Dendritic cell treated with granulocyte-macrophage colony-stimulating factor and Interleukin-4, amounts not matched to agents 40 ng/mL and 50 ng/mL, for 4 days (primary cell): ENCODE measurements at regions not wholly inside any gene's neighbourhood (a gene's known extent, or its start where the extent isn't known, plus 50 kb on each side); places are given as distances from the start of the nearest gene placed in this dataset.
"Not testable (repeated sequence)": the region's sequence is repeated elsewhere in the genome, so short reads cannot be mapped to it uniquely, and the experiment has no call there.

ENCODE experiments used
- H3K27ac Mint-ChIP-seq: one replicate; pipeline ENCODE4 v1.8.0; 2022; ENCODE audit warnings: mild to moderate bottlenecking, mixed read lengths
- H3K27me3 Mint-ChIP-seq: one replicate; pipeline ENCODE4 v1.8.0; 2022; ENCODE audit warnings: mild to moderate bottlenecking, mixed read lengths
- H3K36me3 Mint-ChIP-seq: one replicate; pipeline ENCODE4 v1.8.0; 2022; ENCODE audit warnings: low read depth, mixed read lengths
- H3K4me1 Mint-ChIP-seq: one replicate; pipeline ENCODE4 v1.8.0; 2022; ENCODE audit warnings: low read depth, mixed read lengths
- H3K4me3 Mint-ChIP-seq: one replicate; pipeline ENCODE4 v1.8.0; 2022; ENCODE audit warnings: mild to moderate bottlenecking, moderate library complexity, mixed read lengths
- H3K9me3 Mint-ChIP-seq: one replicate; pipeline ENCODE4 v1.8.0; 2022; ENCODE audit warnings: mixed read lengths
- intact Hi-C: fragments of 100-400 bp; cut with micrococcal nuclease; formaldehyde crosslinking; loops from one replicate; pipeline ENCODE4 v1.15.0; 2022

DNA sequence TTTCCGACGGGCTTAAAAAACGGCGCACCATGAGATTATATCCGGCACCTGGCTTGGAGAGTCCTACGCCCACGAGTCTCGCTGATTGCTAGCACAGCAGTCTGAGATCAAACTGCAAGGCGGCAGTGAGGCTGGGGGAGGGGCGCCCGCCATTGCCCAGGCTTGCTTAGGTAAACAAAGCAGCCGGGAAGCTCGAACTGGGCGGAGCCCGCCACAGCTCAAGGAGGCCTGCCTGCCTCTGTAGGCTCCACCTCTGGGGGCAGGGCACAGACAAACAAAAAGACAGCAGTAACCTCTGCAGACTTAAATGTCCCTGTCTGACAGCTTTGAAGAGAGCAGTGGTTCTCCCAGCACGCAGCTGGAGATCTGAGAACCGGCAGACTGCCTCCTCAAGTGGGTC, 117.5 kb upstream of the C9orf72 start:
- H3K4me3 Mint-ChIP-seq, H3K27ac Mint-ChIP-seq, intact Hi-C loops, H3K36me3 Mint-ChIP-seq, H3K9me3 Mint-ChIP-seq, H3K4me1 Mint-ChIP-seq, H3K27me3 Mint-ChIP-seq: not testable (repeated sequence)

DNA sequence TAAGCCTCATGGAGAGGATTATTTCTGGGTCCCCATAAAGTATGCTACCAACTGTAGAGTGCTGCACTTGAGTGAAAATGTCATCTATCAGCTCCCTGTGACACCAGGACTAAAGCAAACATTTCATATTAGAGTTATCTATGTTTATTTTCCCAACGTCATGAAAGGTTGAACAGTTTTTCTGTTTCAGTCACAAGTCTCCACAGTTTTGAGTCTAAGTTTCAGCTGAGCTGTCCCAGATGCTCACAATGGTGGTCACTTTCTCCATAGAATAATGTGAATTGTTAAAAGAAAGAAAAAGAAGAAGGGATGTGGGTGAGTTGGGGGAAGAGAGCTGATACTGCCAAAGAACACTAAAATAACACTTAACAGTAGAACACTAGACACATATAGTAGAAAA, 126.3 kb upstream of the C9orf72 start:
- intact Hi-C loops: loop anchor here (5.0 to 10.0 kb wide), 2 partner anchors 55 to 127 kb away; partner anchors contain the start of gene C9orf72
- H3K36me3 Mint-ChIP-seq: no peaks in the 10 kb centered on the region
- peak overlapping the region; percentile 43 for H3K27ac Mint-ChIP-seq
- no peaks in the 10 kb centered on the region for H3K27me3 Mint-ChIP-seq
- H3K4me3 Mint-ChIP-seq: no peak overlapping the region
- H3K9me3 Mint-ChIP-seq: no peaks in the 10 kb centered on the region
- H3K4me1 Mint-ChIP-seq: peaks cover 30% of the 10 kb centered on the region

DNA sequence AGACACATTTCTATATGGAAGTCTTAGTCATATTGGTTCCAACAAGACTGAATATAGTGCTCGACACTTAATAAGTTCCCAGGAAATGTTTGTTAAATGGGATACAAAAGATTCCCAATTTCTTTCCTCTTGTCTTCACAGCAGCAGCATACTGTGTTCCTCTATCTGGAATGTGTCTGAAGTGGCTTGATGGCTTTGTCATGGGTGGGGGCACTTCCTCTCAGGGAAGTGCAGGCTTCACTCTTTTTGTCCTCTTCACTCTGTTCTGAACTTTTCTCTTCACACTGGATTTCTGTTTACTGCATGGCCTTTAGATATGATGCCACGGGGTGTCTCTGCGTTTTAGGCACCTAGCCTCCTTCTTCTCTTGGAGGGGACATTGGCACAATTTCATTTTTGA, 127.7 kb upstream of the C9orf72 start:
- Mint-ChIP-seq H3K27me3 (no peaks in the 10 kb centered on the region), H3K27ac (peak overlapping the region; percentile 82), H3K4me3 (peak overlapping the region; percentile 1), H3K4me1 (peaks cover 30% of the 10 kb centered on the region), H3K36me3 (no peaks in the 10 kb centered on the region), H3K9me3 (no peaks in the 10 kb centered on the region)
- intact Hi-C loops: loop anchor here (5.0 to 10.0 kb wide), 2 partner anchors 56 to 129 kb away; partner anchors contain the start of gene C9orf72

DNA sequence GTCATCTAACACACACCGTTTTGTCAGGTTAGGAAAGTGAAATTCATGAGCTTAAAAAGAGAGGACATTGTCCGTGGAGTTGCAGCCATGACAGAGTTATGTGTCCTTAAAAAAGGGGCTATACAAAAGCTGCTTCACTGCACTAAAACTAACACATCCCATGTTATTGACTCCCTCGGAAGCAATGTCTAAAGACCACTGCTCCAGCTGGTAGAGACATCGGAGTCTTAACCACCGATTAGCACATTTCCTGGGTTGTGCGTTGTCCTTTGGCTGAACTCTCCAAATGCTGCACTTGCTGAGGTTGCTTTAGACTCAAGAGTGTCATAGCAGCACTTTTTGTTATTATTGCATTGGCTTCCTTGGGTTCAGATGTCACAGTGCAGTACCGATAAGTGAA, 128.3 kb upstream of the C9orf72 start:
- Mint-ChIP-seq H3K4me1 (peaks cover 30% of the 10 kb centered on the region), H3K27ac (peak overlapping the region; percentile 82), H3K4me3 (peak overlapping the region; percentile 44), H3K36me3 (no peaks in the 10 kb centered on the region), H3K27me3 (no peaks in the 10 kb centered on the region), H3K9me3 (no peaks in the 10 kb centered on the region)
- intact Hi-C loops: loop anchor here (5.0 to 10.0 kb wide), 2 partner anchors 57 to 129 kb away; partner anchors contain the start of gene C9orf72

DNA sequence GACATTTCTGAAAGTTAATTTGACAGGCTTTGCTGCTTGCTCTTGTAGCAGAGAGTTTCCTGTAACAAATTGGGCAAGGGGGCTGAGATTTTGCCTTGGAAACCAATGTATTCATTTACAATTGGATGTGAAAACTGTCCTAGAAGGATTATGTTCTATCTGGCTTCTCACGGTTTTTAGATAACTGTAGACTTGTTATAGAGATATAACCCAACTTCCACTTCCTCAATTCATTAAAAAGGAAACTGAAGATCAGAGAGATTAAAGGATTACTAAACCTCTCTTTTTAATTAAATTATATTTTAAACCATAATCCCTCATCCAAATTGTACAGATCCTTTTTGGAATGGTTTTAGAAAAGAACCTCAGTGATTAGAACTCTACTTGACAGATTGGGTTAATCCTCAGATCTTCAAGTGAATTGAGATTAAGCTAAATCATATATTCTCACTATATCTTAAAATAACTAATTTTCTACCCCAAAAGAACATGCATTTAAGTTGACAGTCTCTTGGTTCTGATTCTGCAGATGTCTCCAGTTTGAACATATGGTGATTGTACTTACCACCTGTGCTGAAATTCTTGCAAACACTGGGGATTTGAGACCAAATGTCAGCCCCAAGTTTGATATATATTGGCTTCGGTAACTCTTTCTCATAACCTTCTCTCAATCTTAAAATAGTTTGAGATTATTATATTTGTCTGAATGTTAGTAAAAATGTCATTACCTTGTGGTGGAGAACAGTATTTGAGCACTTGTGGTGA, 130.1 kb upstream of the C9orf72 start:
- Mint-ChIP-seq H3K4me1 (peaks cover 30% of the 10 kb centered on the region), H3K9me3 (no peaks in the 10 kb centered on the region), H3K27me3 (no peaks in the 10 kb centered on the region), H3K36me3 (no peaks in the 10 kb centered on the region), H3K27ac (peak overlapping the region; percentile 41), H3K4me3 (no peak overlapping the region)
- intact Hi-C loops: loop anchor here (5.0 to 10.0 kb wide), 2 partner anchors 59 to 131 kb away; partner anchors contain the start of gene C9orf72

DNA sequence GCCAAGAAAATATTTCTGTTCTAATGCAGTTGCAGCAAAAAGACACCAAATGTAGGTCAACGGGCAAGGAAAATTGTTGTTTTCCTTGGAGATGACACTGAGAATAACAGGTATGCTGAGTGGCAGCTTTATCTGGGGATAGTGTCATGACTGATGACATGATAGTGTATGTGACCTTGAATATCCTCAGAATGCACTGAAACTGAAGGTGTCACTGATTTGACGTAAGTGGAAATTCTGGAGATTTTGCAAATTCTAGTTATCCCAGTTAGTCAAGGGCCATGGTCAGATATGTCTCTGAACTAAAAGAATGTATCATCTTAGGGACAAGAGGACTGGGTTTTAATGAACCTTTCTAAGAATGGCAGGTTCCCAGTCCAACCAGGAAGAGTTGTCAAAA, 138.0 kb upstream of the C9orf72 start:
- H3K27me3 Mint-ChIP-seq: peaks cover 2% of the 10 kb centered on the region
- H3K27ac Mint-ChIP-seq: no peak overlapping the region
- intact Hi-C loops: loop anchor here (10.0 kb wide), 1 partner anchor 376 kb away; no protein-coding TSS in a partner anchor
- H3K9me3 Mint-ChIP-seq: peaks cover 9% of the 10 kb centered on the region
- H3K4me3 Mint-ChIP-seq: no peak overlapping the region
- no peaks in the 10 kb centered on the region for H3K36me3 Mint-ChIP-seq
- peaks cover 19% of the 10 kb centered on the region for H3K4me1 Mint-ChIP-seq

DNA sequence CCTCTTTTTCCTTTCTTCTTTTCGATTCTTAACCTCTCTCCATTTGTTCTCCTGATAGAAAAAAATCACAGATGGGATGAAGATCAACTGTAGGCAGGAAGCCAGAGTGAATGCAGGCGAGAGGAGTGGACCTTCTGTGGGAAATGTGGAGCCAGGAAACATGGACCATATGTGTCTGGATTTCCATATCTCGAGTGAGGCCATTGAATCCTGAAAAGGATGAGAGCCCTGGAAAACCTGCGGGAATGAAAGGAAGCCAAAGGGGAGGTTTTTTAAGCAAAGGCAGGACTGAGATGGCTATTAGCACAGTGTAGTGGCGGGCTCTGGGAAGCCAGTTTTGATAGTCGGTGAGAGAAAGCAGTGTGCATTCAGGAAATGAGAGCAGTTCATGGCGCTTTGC, 139.5 kb upstream of the C9orf72 start:
- no peaks in the 10 kb centered on the region for H3K36me3 Mint-ChIP-seq
- intact Hi-C loops: loop anchor here (10.0 kb wide), 1 partner anchor 378 kb away; no protein-coding TSS in a partner anchor
- no peak overlapping the region for H3K4me3 Mint-ChIP-seq
- no peak overlapping the region for H3K27ac Mint-ChIP-seq
- H3K9me3 Mint-ChIP-seq: peaks cover 9% of the 10 kb centered on the region
- H3K27me3 Mint-ChIP-seq: peaks cover 4% of the 10 kb centered on the region
- H3K4me1 Mint-ChIP-seq: peaks cover 20% of the 10 kb centered on the region

DNA sequence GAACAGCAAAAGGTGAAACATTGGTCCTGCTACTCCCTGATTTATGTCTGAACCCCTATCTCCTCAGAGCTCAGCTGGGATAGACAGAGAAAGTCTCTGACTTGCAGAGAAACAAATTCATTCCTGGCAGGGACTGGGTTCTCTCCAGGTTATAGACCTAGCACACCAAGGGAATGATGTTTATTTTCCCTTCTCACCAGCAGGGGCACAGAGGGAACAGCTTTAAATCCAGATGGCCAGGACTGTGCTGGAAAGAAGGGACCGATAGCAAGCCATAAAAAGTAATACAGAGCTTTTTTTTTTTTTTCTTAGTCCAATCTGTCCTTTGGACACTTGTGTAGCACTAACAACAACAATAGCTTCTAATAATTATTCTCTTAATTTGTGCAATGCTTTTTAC, 141.1 kb upstream of the C9orf72 start:
- Mint-ChIP-seq H3K4me1 (peaks cover 24% of the 10 kb centered on the region), H3K9me3 (peaks cover 3% of the 10 kb centered on the region), H3K36me3 (no peaks in the 10 kb centered on the region), H3K27me3 (peaks cover 4% of the 10 kb centered on the region), H3K27ac (no peak overlapping the region), H3K4me3 (no peak overlapping the region)
- intact Hi-C loops: loop anchor here (10.0 kb wide), 1 partner anchor 380 kb away; no protein-coding TSS in a partner anchor

DNA sequence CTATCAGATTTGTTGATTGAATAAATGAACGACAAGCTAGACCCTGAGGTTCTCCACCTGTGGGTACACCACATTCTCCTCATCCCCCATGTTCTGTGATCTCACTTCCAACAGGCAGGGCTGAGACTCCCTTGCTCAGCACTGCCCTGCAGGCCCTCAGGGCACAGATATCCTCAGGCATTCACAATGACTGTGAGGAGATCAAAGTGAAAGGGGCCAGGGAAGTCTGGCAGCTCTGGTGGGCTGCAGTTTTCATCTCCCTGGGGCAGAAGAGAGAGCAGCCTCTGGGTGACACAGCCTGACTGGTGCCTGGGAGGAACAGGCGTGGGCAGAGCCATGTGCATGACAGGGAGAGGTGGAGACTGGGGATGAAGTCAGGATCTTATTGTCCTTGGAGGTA, 142.4 kb upstream of the C9orf72 start:
- intact Hi-C loops: loop anchor here (10.0 kb wide), 1 partner anchor 381 kb away; no protein-coding TSS in a partner anchor
- Mint-ChIP-seq H3K36me3 (no peaks in the 10 kb centered on the region), H3K9me3 (no peaks in the 10 kb centered on the region), H3K27ac (no peak overlapping the region), H3K4me3 (no peak overlapping the region), H3K4me1 (peaks cover 30% of the 10 kb centered on the region), H3K27me3 (peaks cover 4% of the 10 kb centered on the region)

DNA sequence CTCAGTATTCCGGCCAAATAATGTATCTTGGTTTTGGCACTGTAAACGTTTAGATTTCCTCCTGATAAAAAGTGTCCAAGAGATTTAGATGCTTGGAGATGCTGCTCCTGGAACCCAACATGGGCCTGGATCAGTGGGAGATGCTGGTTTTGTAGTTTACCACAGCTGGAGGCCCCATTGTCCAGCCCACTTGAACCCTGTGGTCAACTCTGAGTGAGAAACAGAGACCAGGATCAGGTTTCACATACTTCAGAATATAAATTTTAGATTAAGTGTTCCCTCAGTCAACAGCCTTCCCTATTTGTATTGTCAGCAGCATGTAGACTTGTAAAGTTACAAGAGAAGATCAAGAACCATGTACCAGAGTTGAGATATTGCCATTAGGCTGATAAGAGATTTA, 144.7 kb upstream of the C9orf72 start:
- no peaks in the 10 kb centered on the region for H3K9me3 Mint-ChIP-seq

DNA sequence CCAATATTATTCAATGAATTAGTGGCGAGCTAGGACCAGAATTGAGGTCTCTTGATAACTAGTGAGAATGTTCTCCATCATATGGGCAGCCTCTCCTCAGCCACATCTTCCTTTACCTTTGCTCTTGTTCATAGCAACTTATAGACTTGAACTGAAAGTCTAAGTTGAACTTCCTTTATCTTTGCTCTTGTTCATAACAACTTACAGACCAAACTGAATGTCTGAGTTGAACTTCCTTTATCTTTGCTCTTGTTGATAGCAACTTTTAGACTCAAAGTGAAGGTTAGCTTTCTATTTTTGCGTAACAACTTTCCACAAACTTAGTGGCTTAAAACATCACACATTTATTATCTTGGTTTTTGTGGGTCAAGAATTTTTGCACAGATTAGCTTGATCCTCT, 146.4 kb upstream of the C9orf72 start:
- Mint-ChIP-seq H3K4me1 (peaks cover 32% of the 10 kb centered on the region), H3K9me3 (no peaks in the 10 kb centered on the region), H3K27ac (no peak overlapping the region), H3K4me3 (no peak overlapping the region), H3K27me3 (peaks cover 4% of the 10 kb centered on the region), H3K36me3 (no peaks in the 10 kb centered on the region)
- intact Hi-C loops: loop anchor here (10.0 kb wide), 1 partner anchor 385 kb away; no protein-coding TSS in a partner anchor

More for the DNA sequence above, 144.7 kb upstream of the C9orf72 start:
- intact Hi-C loops: loop anchor here (10.0 kb wide), 1 partner anchor 383 kb away; no protein-coding TSS in a partner anchor
- Mint-ChIP-seq H3K4me1 (peaks cover 30% of the 10 kb centered on the region), H3K36me3 (no peaks in the 10 kb centered on the region), H3K27me3 (peaks cover 4% of the 10 kb centered on the region), H3K27ac (no peak overlapping the region), H3K4me3 (no peak overlapping the region)

DNA sequence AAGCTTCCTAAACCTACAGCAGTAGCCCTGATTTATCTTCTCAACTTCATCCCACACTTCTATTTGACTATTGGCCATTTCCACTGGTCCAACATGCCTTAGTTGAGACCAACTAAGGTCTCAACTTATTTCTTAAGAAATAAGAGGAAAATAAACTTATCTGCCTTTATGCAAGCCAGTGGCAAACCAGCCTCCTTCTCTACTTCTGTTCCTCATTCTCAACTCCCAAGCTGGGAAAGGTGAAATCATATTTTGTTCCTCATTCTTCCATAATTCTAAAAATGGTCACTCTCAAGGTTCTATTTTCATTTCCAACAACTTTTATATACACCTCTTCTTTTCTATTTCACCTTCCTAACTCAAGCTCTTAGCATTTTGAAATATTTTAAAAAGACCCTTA, 149.6 kb upstream of the C9orf72 start:
- Mint-ChIP-seq H3K4me3 (no peak overlapping the region), H3K27me3 (no peaks in the 10 kb centered on the region), H3K9me3 (no peaks in the 10 kb centered on the region), H3K4me1 (peaks cover 23% of the 10 kb centered on the region), H3K36me3 (no peaks in the 10 kb centered on the region), H3K27ac (no peak overlapping the region)
- intact Hi-C loops: no loop called here

DNA sequence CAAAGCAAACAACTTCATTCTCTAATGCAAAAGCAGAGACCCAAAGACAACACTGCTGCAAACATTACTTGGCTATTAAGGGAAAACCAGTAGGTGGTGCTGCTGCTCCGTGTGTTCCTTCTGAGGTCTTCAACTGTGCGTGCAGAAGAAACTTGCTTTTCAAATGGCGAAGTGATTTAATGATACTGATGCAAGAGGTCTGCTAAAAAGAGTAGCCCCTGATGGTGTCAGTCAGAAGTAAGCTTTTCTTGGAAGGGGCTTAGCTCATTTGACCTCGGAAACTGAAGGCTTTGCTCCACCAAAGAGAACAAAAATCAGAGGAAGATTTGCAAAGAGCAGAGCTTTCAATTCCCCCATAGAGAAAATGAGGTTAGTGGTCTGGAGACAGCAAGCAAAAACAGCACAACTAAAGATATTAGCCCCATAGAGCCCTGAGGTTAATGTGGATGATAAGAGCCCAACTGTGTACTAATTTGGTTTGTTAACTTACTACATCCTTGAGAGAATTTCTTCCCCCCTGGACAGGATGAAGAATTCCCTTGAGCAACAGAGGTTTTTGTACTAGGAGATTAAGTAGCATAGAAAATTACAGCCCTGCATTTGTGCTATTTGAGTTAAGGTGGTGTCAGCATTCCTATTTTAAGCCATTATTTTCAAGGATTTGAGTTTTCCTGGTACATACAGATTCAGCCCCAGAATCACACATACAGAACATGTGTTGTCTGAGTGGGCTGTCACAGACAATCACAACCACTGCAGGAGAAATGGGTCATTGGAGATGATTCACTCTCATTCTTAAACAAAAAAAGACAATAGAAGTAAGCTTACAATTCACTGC, 153.2 kb upstream of the C9orf72 start:
- Mint-ChIP-seq H3K36me3 (no peaks in the 10 kb centered on the region), H3K4me3 (no peak overlapping the region), H3K27ac (peak overlapping the region; percentile 32), H3K27me3 (no peaks in the 10 kb centered on the region), H3K4me1 (peaks cover 13% of the 10 kb centered on the region), H3K9me3 (no peaks in the 10 kb centered on the region)
- intact Hi-C loops: loop anchor here (1.0 to 5.0 kb wide), 3 partner anchors 61 to 347 kb away; no protein-coding TSS in a partner anchor

DNA sequence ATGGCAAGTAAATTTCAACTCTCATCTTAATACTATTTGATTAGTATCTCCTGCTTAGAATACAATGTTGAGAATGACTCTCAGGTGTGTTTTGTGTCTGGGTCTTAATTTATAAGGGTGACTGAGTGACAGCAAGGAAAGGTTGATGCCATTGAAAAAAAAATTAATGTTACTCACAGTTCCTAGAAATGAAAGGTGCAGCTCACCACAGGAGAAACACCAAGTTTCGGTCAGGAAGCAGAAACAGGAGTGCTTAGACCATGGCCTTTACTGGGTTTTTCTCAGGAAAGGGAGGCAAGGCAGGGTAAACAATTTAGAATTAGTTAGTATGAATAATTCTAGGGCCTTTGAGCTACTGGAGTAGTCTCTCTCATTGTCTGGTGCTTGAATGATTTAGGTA, 159.2 kb upstream of the C9orf72 start:
- peaks cover 15% of the 10 kb centered on the region for H3K9me3 Mint-ChIP-seq
- no peak overlapping the region for H3K27ac Mint-ChIP-seq
- H3K27me3 Mint-ChIP-seq: peaks cover 2% of the 10 kb centered on the region
- no peaks in the 10 kb centered on the region for H3K36me3 Mint-ChIP-seq
- no peak overlapping the region for H3K4me3 Mint-ChIP-seq
- intact Hi-C loops: no loop called here
- no peaks in the 10 kb centered on the region for H3K4me1 Mint-ChIP-seq
